Caco-2 (cell line): ENCODE measurements at regions not wholly inside any gene's neighbourhood (a gene's known extent, or its start where the extent isn't known, plus 50 kb on each side); places are given as distances from the start of the nearest gene placed in this dataset.

ENCODE experiments used
- BruUV-seq: library from RNA; stranded (reverse); fragments of 400-500 nt; replicated peaks from 2 replicates; lab custom pipeline; 2021; lab: Mats Ljungman, UMichigan
- CTCF ChIA-PET: fragments of 300-600 bp; sonication (Branson Sonifier 250); formaldehyde crosslinking; loops from one replicate; lab custom pipeline; 2022; ENCODE audit warnings: antibody characterized with exemption; lab: Charles Lee
- POLR2A ChIA-PET: fragments of 300-600 bp; sonication (Branson Sonifier 250); formaldehyde crosslinking; loops from one replicate; lab custom pipeline; 2022; ENCODE audit warnings: antibody characterized with exemption; lab: Charles Lee
- DNase-seq, 2 experiments: peaks; one replicate each; pipeline versions ENCODE4 v3.0.0 to v3.0.0-alpha.2; 2020 to 2022
- H3K27me3 ChIP-seq: replicated peaks from 2 replicates; pipeline ENCODE4 v1.6.0; 2011; ENCODE audit warnings: low read length; ENCODE audit not compliant: control insufficient read depth, insufficient read depth
- H3K36me3 ChIP-seq: 2 replicates; pipeline ENCODE4 v1.5.1; 2011; ENCODE audit warnings: low read length; ENCODE audit not compliant: control insufficient read depth, insufficient read depth
- H3K4me1 ChIP-seq: fragments of 250-450 bp; sonication (Bioruptor Pico); 2 replicates; pipeline ENCODE4 v1.5.1; 2020; ENCODE audit warnings: mild to moderate bottlenecking
- H3K4me3 ChIP-seq: 2 replicates; pipeline ENCODE4 v1.5.1; 2011; ENCODE audit warnings: low read depth, mild to moderate bottlenecking, control low read depth, low read length
- H3K9me3 ChIP-seq: fragments of 250-450 bp; sonication (Bioruptor Pico); 2 replicates; pipeline ENCODE4 v1.5.1; 2020; ENCODE audit warnings: mild to moderate bottlenecking, moderate library complexity
- H3K27ac Mint-ChIP-seq: one replicate; pipeline ENCODE4 v1.8.0; 2022; ENCODE audit warnings: mixed read lengths; ENCODE audit not compliant: unreplicated experiment
- H3K27me3 Mint-ChIP-seq: one replicate; pipeline ENCODE4 v1.8.0; 2022; ENCODE audit warnings: mixed read lengths; ENCODE audit not compliant: insufficient read depth, unreplicated experiment
- H3K36me3 Mint-ChIP-seq: one replicate; pipeline ENCODE4 v1.8.0; 2022; ENCODE audit warnings: mild to moderate bottlenecking, mixed read lengths; ENCODE audit not compliant: insufficient read depth, unreplicated experiment
- H3K4me1 Mint-ChIP-seq: one replicate; pipeline ENCODE4 v1.8.0; 2022; ENCODE audit warnings: low read depth, mixed read lengths; ENCODE audit not compliant: unreplicated experiment
- H3K4me3 Mint-ChIP-seq: one replicate; pipeline ENCODE4 v1.8.0; 2022; ENCODE audit warnings: mild to moderate bottlenecking, moderate library complexity, mixed read lengths; ENCODE audit not compliant: unreplicated experiment
- H3K9me3 Mint-ChIP-seq: one replicate; pipeline ENCODE4 v1.8.0; 2022; ENCODE audit warnings: mixed read lengths; ENCODE audit not compliant: unreplicated experiment
- CTCF ChIP-seq, 2 experiments: fragments of 200-600 bp in 1 of 2; IDR thresholded peaks; 1 replicate in 1 of 2; 2 replicates in 1 of 2; pipeline versions ENCODE4 v1.5.1 to v1.8.0; 2011 to 2022; ENCODE audit warnings: antibody characterized with exemption in 1 of 2, control low read depth in 1 of 2, inconsistent platforms in 1 of 2, low read depth in 1 of 2, low read length in 1 of 2, mild to moderate bottlenecking in 1 of 2, moderate library complexity in 1 of 2; ENCODE audit not compliant: insufficient read depth in 1 of 2, severe bottlenecking in 1 of 2, unreplicated experiment in 1 of 2
- intact Hi-C: fragments of 100-400 bp; cut with micrococcal nuclease; formaldehyde crosslinking; loops from one replicate; pipeline ENCODE4 v1.10.0; 2022; ENCODE audit not compliant: unreplicated experiment

- intact Hi-C loops: no loop called here
- no peak for TF ChIP-seq CTCF (IDR thresholded peaks at IDR 0.05; ENCODE audit: insufficient read depth in 1 of 2, low read depth in 1 of 2, low read length in 1 of 2, severe bottlenecking in 1 of 2, unreplicated experiment in 1 of 2)
- no peak for DNase-seq
- no peaks in the 10 kb centered on the region for H3K9me3 Mint-ChIP-seq
- H3K27ac Mint-ChIP-seq: no peak overlapping the region
- no TSS peak for BruUV-seq
- no peak overlapping the region for H3K4me3 ChIP-seq
- POLR2A ChIA-PET: no interaction called here
- H3K27me3 ChIP-seq: no peaks in the 10 kb centered on the region
- no peaks in the 10 kb centered on the region for H3K36me3 ChIP-seq
- no peaks in the 10 kb centered on the region for H3K4me1 ChIP-seq
- no peaks in the 10 kb centered on the region for H3K9me3 ChIP-seq
- no peaks in the 10 kb centered on the region for H3K36me3 Mint-ChIP-seq
- H3K4me1 Mint-ChIP-seq: no peaks in the 10 kb centered on the region
- no peak overlapping the region for H3K4me3 Mint-ChIP-seq
- CTCF ChIA-PET: interaction anchor here (0.6 kb wide), 1 partner anchor 42 kb away, joined by 3 read pairs; no protein-coding TSS in a partner anchor
- peaks cover 34% of the 10 kb centered on the region for H3K27me3 Mint-ChIP-seq
These were observed 175.5 kb downstream of the TMEM18 start for GRCh38 chr2:501667-502066.

GRCh38 chr2:501130-501529 lies 176.1 kb downstream of the TMEM18 start:
- ChIA-PET POLR2A (no interaction called here), CTCF (interaction anchor here (0.6 kb wide), 1 partner anchor 41 kb away, joined by 3 read pairs; no protein-coding TSS in a partner anchor)
- H3K27ac Mint-ChIP-seq: no peak overlapping the region
- H3K36me3 Mint-ChIP-seq: no peaks in the 10 kb centered on the region
- peak in 1 of 2 experiments; percentile 9 for TF ChIP-seq CTCF (IDR thresholded peaks at IDR 0.05; ENCODE audit: insufficient read depth in 1 of 2, low read depth in 1 of 2, low read length in 1 of 2, severe bottlenecking in 1 of 2, unreplicated experiment in 1 of 2)
- no peak overlapping the region for H3K4me3 Mint-ChIP-seq
- Histone ChIP-seq H3K4me3 (no peak overlapping the region), H3K4me1 (no peaks in the 10 kb centered on the region), H3K36me3 (no peaks in the 10 kb centered on the region), H3K9me3 (no peaks in the 10 kb centered on the region), H3K27me3 (no peaks in the 10 kb centered on the region)
- peak in 1 of 2 experiments; percentile 12 for DNase-seq
- H3K4me1 Mint-ChIP-seq: no peaks in the 10 kb centered on the region
- peaks cover 34% of the 10 kb centered on the region for H3K27me3 Mint-ChIP-seq
- no TSS peak for BruUV-seq
- no peaks in the 10 kb centered on the region for H3K9me3 Mint-ChIP-seq
- intact Hi-C loops: no loop called here

- no TSS peak for BruUV-seq
- POLR2A ChIA-PET: no interaction called here
- H3K9me3 Mint-ChIP-seq: no peaks in the 10 kb centered on the region
- Histone ChIP-seq H3K4me3 (no peak overlapping the region), H3K36me3 (no peaks in the 10 kb centered on the region), H3K4me1 (no peaks in the 10 kb centered on the region), H3K9me3 (no peaks in the 10 kb centered on the region), H3K27me3 (no peaks in the 10 kb centered on the region)
- TF ChIP-seq CTCF (IDR thresholded peaks at IDR 0.05; ENCODE audit: insufficient read depth in 1 of 2, low read depth in 1 of 2, low read length in 1 of 2, severe bottlenecking in 1 of 2, unreplicated experiment in 1 of 2): no peak
- CTCF ChIA-PET: no interaction called here
- no peak for DNase-seq
- H3K4me3 Mint-ChIP-seq: no peak overlapping the region
- H3K27ac Mint-ChIP-seq: no peak overlapping the region
- peaks cover 29% of the 10 kb centered on the region for H3K27me3 Mint-ChIP-seq
- intact Hi-C loops: no loop called here
- H3K36me3 Mint-ChIP-seq: no peaks in the 10 kb centered on the region
- H3K4me1 Mint-ChIP-seq: no peaks in the 10 kb centered on the region
These were observed 177.5 kb downstream of the TMEM18 start for GRCh38 chr2:499726-500125.
